ENCODE measurements at regions not wholly inside any gene's neighbourhood (a gene's known extent, or its start where the extent isn't known, plus 50 kb on each side); places are given as distances from the start of the nearest gene placed in this dataset.

DNA sequence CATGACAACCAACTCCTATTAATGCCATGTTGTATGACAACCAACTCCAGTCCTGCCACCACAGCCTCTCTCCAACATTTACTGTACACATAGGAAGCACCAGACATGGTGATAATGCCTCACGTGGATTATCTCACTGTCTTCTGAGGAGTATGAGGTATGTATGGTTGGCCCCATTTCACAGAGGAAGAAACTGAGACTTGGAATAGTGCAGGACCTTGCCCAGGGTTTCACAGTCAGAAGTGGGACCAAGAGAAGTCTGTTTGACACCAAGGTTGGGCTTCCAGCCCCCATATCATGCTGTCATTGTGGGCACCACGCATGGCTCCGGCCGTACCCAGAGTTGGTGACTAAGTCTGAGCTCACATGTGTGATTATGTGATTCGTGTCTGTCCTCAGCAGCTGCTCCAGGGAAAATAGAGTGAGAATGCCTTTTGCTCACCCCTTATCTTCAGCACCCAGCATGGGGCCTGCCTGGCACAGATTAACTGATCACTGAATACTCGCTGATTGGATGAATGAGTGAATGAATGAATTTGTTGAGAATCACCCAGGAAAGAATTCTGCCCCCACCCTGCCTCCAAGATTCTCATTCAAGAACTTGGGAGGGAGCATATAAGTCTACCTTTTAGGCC lies 204.1 kb upstream of the NLRP1 start:
- no peak for ATAC-seq

GRCh38 chr17:5789528-5789927 lies 205.2 kb upstream of the NLRP1 start:
- no peak for ATAC-seq

DNA sequence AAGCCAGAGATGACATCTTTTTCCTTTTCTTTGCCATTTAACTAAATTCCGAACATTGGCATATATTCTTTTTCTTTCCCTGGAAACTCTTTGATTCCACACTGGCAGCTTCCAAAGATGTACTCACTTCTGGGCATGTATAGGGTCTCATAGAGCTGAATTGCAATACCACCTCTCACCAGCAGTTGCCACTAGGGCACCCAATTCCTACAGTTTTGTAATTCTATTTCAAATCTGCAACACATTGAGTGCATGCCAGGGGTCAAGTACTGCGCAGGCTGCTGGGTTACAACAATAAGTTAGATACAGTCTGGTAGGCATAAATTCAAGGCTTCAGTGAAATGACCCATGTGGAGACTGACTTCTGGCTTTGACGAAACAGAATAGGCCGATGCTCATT lies 208.8 kb upstream of the NLRP1 start:
- ATAC-seq = no peak

- ATAC-seq = no peak
Observed at GRCh38 chr17:5793899-5794298, 209.6 kb upstream of the NLRP1 start.

GRCh38 chr17:5794385-5794784 lies 210.1 kb upstream of the NLRP1 start:
- no peak for ATAC-seq

DNA sequence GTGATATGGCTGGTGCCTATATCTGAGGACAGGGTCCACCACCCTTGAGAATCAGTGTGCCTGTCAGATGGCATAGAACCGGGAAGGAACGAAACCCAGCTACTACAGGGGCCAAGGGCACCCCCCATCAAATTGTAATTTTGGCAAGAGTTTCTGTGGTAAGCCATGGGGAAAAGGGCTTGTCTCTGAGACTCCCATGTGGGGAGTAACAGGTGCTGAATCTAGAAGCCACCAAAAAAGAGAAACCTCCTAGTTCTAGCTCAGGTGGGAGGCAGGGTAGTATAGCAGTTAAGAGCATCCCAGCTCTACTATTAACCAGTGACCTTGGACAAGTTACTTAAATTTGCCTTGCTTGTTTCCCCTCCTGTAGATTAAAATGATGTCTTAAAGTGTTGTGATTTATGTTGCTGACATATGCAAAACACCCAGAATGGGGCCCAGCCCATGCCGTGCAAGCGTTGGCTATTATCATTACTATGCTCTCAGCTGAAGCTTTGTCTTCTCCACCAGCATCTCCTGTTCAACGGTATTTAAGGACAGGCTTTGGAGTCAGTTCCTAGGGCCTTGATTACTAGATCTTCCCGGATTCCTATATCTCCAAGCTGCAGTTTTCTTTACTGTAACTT lies 210.7 kb upstream of the NLRP1 start:
- no peak for ATAC-seq

DNA sequence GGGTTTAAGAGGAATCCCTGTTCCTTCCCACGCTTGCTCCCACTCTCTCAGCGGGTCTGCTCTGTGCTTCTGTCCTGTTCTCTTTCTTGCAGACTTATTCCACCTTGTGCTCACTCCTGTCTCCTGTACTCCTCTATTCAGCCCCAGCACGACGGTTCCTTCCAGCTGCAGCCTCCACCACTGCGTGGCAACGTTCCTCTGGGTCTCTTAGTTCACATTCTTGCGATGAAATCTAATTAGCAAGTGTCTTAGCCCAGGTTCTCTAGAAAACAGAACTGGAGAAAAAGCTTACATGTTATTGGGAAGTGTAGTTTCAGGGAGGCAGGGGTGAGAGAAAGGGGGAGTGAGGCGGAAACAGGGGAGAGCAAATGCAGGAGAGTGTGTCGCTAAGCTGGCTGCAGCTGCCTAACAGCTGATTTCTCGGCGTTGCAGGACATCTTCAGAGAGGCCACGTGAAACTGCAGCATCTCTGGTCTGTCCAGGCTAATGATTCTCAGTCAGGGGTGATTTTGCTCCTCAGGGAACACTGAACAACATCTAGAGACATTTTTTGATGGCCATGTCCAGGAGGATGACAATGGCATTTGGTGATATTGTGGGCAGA lies 213.2 kb upstream of the NLRP1 start:
- no peak for ATAC-seq

GRCh38 chr17:5798094-5798493 lies 213.8 kb upstream of the NLRP1 start:
- ATAC-seq = no peak

DNA sequence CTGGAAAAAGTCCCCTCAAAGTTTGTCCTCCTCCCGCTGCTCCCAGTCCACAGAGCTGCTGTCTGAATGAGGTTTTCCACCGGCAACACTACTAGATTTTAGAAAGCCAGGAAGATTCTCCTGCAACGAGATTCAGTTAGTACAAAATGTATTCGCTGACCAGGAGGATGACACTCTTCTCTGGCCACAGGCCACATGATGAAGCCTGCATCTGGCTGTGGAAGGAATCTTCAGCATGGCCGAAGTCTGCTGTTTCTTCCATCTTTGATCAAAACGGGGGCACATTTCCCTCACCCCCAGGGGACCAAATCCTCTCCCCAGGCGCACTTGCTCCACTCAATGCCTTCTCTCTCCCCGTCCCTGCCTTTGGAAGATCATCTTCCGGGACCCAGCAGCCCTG lies 215.8 kb upstream of the NLRP1 start:
- no peak for ATAC-seq

GRCh38 chr17:5800646-5801045 lies 216.3 kb upstream of the NLRP1 start:
- ATAC-seq = no peak

GRCh38 chr17:5804251-5804650 lies 219.9 kb upstream of the NLRP1 start:
- ATAC-seq = no peak

DNA sequence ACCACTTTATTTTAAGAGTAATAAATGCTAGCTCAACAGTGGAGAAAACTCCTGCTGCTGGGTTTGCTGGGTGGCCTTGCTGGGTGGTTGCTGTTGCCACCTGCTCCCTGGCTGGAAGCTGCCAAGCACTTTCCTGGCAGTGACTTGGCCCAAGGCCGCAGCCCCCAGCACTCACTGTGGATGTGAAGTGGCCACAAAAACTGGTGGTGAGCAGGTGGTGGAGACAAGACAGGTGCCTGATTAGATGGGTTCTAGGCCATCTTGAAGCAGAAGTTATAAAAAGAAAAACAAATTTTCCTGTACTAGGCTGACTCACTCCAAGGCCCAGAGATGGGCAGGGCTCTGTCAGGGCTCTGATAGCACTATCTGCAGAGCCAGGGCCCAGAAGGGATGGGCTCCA lies 224.7 kb upstream of the NLRP1 start:
- ATAC-seq = no peak

DNA sequence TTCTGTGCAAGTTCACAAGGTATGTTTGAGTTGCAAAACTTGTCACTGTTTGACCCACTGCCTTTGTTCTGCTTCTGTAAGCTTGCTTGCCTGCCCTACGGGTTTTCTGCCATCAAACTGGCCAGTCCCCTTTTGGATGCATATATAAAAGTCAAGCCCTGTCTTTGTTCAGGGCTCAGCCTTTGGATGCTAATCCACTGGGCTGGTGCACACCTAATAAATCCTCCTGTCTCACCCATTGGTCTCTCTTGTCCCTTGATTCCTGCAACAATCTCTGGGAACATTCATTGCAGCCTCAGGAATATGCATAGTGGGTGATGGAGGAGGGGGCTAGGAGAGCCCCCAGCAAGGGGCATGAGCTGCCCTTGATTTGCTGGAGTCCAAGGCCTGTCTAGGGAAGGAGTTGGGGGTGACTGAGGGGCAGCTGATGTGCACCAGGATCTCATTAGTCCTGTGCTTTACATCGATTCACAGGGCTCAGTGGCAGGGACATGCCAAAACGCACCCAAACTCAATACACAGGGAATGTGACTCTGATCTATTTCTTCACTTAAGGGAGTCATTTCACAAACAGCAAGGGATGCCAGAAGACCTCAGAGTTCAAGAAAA lies 225.4 kb upstream of the NLRP1 start:
- ATAC-seq = no peak

- ATAC-seq = no peak
Observed at GRCh38 chr17:5812590-5812989, 228.3 kb upstream of the NLRP1 start.

GRCh38 chr17:5813357-5813756 lies 229.0 kb upstream of the NLRP1 start:
- no peak for ATAC-seq

- ATAC-seq = no peak
Observed at GRCh38 chr17:5815396-5815795, 231.1 kb upstream of the NLRP1 start.

DNA sequence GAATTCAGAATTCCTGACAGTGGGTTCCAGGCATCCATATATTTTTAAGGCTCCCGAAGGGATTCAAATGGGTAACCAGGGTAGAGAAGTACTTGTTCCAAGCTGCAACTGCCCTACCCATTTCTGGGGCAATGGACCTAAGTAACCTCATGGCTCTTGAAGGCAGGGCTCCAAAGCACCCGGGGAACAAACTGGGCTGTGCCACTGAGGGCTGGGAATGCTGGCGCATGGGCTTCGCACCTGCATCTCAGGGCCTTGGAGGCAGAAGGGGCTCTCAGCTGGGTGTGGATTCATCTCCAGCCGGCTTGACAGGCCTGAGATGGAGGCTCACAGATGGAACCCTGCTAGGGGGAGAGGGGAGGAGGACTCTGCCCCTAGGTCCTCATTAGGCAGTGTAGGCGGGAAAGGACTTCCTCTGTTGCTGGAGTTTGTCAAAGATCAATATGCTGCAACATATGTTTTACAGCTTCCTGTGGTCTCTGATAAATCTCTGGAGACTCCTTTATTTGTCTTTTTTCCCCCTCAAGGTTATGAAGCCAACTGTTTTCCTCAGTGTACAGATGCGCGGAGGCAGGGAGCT lies 232.3 kb upstream of the NLRP1 start:
- no peak for ATAC-seq

DNA sequence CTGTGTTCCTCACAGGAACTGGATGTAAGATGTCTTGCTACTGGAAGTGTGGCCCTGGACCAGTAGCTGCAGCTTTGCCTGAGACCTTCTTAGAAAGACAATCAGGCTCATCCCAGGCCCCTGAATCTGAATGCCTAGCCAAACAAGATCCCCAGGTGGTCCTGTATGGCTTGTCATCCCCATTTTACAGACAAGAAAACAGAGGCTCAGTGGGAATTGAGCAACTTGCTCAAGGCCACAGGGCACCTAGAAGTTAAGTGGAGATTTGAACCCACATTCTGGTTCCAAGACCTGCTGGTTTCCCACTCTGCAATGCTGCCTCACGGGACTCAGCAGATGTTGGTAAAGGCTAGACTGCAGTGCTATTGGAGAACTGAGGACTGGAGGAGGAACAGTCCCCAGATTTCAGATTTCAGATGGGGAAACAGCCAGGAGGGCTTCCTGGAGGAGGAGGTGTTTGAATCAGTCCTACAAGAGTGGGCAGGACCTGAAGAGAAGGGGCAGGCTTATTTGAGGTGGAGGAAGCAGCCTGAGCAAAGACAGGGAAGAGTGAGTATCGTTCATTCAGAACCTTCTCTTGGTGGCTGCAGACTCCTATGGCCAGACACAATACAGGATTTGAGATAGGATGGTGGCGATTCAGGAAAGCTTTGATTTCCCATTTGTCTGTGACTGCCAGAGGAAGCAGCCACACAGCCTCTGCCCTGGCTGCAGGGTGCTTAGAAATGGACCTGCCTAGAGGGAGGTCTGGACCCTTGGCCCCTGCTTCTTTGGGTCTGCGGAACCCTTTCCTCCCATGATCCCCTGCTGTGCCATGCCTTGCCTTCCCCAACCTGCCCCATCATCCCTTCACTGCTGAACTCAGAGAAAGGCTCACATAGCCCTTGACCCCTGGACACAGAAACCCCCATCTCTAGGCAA lies 233.4 kb upstream of the NLRP1 start:
- no peak for ATAC-seq

DNA sequence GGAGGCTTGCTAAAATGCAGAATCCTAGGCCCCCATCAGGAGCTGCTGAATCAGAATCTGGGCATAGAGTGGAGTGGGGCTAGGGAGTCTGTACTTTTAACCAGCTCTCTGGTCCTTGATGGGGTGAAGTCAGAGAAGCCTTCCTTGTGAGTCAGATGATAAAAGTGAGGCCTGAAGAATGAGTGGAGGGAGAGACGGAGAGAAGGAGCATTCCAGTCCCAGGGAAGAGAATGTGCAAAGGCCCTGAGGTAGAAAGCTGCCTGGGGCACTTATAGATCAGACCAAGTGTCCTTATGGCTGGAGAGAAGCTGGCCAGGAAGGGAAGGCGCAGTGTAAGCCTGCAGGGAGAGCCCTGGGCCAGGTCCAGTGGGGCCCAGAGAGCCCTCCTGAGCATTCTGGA lies 235.1 kb upstream of the NLRP1 start:
- ATAC-seq = no peak

- ATAC-seq = no peak
Observed at GRCh38 chr17:5819921-5820685, 235.8 kb upstream of the NLRP1 start.

GRCh38 chr17:5820721-5821456 lies 236.6 kb upstream of the NLRP1 start:
- ATAC-seq = no peak
